C4-2B (cell line): ENCODE measurements at regions not wholly inside any gene's neighbourhood (a gene's known extent, or its start where the extent isn't known, plus 50 kb on each side); places are given as distances from the start of the nearest gene placed in this dataset.

Source experiments
- ZFX ChIP-seq: fragments of 450-650 bp; IDR thresholded peaks from 2 replicates; pipeline ENCODE4 v1.6.1; 2017
- TF ChIP-seq, protein P1 (sequence below): fragments of 450-650 bp; conservative IDR thresholded peaks from 2 replicates; pipeline ENCODE4 v1.5.1; 2017; ENCODE audit warnings: mild to moderate bottlenecking

DNA sequence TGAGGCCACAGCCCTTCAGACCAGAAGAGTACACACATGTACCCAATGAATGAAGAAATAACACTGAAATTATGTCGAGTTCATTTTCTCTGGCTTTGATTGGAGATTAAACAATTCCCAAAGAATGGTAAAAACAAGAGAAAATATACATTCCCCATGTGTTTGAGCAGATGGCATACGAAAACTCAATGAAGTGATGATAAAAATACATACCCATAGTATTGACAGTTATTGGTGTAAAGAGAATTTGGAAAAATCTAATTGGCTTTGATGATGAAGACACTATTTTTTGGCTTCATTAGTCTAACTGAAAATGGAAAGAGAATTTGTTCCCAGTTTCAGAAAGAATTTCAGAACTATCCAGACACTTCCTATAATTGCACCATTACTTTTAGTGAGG is 76.6 kb upstream of the SNRPB2 start:
- TF ChIP-seq, protein P1, sequence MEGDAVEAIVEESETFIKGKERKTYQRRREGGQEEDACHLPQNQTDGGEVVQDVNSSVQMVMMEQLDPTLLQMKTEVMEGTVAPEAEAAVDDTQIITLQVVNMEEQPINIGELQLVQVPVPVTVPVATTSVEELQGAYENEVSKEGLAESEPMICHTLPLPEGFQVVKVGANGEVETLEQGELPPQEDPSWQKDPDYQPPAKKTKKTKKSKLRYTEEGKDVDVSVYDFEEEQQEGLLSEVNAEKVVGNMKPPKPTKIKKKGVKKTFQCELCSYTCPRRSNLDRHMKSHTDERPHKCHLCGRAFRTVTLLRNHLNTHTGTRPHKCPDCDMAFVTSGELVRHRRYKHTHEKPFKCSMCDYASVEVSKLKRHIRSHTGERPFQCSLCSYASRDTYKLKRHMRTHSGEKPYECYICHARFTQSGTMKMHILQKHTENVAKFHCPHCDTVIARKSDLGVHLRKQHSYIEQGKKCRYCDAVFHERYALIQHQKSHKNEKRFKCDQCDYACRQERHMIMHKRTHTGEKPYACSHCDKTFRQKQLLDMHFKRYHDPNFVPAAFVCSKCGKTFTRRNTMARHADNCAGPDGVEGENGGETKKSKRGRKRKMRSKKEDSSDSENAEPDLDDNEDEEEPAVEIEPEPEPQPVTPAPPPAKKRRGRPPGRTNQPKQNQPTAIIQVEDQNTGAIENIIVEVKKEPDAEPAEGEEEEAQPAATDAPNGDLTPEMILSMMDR = no peak
- TF ChIP-seq ZFX = no peak
